Bone marrow (tissue), 2 donors: ENCODE measurements at regions not wholly inside any gene's neighbourhood (a gene's known extent, or its start where the extent isn't known, plus 50 kb on each side); places are given as distances from the start of the nearest gene placed in this dataset.

ENCODE experiments used
- DNase-seq, 2 donors: peaks; one replicate each; lab custom pipeline; 2025; lab: John Stamatoyannopoulos, UW

DNA sequence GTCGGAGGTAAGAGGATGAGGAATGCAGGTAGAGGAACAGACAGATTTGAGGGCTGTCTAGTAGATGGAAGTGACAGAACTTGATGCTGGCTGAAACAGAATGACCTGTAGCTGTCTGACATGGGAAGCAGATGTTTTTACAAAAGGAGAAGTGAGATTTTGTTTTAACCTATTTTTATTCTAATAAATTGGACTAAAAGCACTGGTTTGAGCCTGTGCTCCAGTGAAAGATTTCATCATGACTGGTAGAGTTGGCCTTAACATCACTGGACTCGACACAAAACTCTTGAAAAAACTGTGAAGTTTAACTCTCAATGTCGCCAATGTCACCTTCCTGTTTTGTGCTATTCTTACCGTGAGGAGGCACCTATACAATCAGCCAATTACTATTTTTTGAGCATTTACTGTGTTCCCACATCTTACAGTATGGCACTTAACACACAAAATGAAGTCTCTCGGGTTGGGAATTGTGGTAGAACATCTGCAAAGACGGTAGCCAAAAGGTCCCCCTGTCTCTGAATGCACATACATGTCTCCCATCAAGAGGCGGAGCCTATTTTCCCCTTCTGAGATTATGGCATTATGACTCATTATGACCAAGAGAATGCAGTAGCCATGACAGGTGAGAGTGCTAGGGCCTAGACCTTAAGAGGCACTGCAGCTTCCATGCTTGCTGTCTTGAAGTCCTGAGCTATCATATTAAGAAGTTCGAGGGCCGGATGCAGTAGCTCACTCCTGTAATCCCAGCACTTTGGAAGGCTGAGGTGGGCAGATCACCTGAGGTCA, 93.2 kb downstream of the FOXF2 start:
- no peak for DNase-seq

DNA sequence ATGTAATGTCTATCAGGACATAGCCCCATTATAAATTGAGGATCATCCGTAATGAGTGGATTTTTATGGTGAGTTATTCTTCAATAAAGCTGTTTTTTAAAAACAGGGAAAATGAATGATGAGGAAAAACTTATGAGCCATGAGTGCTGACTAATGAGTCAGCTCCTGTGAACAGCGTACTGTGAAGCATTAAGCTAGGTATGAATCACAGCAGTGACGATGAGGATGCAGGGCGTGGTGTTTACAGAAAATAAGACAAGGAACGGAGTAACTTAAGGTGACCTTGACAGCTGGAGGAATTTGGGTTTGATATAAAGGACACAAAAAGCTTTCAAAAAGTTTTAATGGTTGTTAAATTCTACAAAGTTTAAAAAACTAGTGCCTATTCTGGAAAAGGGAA, 96.3 kb downstream of the FOXF2 start:
- no peak for DNase-seq

DNA sequence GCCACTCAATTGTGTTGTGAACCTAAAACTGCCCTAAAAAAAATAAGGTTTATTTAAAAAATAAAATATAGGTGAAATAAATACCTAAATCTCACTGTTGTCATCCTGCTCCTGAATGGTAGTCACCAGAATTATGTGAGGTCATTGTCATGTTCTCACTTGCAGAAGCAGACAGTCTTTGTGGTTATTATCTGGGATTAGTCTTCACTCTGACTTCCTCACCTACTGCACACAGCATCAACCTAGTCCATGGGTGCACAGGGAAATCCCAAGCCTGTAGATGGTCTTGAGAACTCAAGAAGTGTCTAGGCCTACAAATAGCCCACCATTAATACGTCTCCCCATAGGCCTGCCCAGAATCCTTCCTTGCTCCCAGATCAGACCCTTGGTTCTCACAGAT, 97.0 kb downstream of the FOXF2 start:
- DNase-seq, result no peak

DNA sequence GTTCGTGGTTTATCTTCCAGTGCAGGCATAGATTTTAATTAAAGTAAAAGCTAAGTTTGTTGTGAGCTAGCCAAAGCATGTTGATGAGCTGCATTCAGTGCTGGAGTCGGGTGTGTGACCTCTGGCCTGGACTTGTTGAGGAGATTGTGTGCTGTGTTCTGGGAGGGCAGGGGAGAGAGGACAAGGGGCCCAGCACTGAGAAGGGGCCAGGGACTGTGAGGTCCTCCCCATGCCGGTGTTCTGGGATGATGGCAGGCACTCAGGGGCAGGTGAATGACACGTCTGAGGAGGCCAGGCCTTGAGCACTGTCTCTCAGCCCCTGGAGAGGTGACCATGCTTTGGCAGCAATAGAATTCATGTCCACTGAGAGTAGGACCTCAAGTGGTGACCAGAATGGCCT, 97.9 kb downstream of the FOXF2 start:
- DNase-seq, result no peak

DNA sequence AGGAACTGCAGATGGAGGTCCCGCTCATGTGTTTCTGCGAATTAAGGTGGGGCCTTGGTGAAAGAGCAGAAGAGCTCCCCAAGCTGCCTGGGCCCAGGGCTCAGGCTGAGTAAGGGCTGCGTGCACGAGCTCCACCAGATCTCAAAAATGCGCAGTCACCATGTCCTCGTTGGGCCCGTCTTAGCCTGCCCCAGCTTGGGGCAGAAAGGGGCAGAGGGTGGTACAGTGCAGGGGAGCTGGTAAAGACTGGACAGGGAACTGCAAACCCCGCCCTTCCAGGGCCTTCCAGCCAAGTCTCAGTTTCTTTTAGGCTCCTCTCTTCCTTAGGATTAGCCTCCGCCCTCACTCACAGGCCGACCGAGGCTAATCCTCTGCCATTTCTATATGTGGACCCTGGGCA, 101.6 kb downstream of the FOXF2 start:
- no peak for DNase-seq

DNA sequence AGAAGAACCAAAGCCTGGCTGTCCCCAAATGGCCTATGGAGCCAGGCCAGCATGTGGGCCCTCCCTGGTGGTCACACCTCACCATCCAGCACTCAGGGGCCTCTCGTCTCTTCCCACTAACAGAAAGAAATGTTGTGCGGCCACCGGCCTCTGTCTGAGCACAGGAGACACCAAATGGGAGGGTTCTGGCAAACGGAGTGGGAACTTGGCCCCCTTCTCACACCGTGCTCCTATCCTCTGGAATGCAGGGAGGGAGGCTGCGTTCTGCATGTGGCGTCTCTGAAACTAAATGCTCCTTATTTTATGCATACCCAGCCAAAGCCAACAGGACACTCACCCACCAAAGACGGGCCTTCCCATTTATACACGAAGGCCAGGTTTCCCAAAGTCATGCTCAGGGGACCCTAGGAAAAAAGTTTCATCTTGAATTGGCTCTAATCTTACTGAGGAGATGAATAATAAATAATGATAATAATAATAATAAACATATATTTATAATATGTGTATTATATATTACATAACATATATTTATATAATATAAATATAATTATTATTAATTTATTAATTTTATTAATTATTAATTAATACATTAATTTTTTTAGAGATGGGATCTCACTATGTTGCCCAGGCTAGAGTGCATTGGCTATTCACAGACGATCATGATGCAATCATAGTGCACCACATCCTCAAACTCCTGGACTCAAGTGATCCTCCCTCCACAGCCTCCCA, 102.4 kb downstream of the FOXF2 start:
- DNase-seq, result no peak

DNA sequence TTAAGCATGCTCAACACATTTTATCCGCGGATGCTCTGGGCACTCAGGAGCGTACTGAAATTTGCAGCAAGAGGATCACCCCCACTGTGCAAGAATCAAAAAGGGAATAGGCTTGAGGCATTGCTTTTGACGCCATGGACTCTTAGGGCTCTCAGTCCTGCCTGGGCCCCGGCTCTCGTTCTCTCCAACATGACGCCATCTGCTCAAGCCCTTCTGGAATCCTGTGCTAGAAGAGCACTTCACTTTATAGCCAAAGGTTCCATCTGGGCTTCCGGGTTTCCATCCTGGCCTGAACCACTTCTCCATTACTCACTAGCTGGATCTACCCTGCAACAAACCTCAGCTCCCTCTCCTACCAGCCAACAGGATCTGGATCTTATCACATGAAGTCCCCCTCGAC, 105.3 kb downstream of the FOXF2 start:
- DNase-seq, result no peak

DNA sequence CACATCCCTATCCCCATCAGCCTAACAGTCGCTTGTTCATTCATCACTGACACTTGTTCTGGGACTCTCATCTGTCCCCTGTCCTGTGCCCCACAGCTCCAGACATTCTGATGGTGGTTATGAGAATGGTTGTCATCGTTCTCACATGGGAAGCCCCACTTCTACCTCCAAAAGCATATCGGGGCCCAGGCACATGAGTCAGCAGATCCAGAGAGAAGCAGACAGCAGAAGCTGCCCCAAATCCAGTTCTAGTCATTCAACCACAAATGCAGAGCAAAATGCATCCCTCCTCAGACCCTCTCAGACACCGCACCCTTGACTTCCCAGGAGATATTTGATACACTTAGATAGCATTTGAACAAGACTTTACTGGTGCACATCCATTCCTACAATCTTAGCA, 106.0 kb downstream of the FOXF2 start:
- DNase-seq, result no peak

DNA sequence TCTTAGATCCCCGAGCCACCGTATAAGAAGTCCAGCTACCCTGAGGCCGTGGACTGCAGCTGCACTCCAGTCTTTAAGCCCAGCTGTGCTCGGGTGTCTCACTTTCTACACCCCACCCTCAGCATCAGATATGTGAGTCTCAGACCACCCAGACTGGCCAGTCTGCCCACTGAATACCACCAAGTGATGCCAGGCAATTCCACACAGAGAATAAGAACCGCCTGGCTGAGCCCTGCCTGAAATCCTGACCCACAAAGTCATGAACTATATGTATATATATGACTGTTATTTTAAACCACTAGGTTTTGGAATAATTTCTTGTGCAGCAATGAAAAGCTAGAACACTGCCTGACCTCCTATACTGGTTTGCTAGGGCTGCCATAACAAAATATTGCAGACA, 106.7 kb downstream of the FOXF2 start:
- no peak for DNase-seq

DNA sequence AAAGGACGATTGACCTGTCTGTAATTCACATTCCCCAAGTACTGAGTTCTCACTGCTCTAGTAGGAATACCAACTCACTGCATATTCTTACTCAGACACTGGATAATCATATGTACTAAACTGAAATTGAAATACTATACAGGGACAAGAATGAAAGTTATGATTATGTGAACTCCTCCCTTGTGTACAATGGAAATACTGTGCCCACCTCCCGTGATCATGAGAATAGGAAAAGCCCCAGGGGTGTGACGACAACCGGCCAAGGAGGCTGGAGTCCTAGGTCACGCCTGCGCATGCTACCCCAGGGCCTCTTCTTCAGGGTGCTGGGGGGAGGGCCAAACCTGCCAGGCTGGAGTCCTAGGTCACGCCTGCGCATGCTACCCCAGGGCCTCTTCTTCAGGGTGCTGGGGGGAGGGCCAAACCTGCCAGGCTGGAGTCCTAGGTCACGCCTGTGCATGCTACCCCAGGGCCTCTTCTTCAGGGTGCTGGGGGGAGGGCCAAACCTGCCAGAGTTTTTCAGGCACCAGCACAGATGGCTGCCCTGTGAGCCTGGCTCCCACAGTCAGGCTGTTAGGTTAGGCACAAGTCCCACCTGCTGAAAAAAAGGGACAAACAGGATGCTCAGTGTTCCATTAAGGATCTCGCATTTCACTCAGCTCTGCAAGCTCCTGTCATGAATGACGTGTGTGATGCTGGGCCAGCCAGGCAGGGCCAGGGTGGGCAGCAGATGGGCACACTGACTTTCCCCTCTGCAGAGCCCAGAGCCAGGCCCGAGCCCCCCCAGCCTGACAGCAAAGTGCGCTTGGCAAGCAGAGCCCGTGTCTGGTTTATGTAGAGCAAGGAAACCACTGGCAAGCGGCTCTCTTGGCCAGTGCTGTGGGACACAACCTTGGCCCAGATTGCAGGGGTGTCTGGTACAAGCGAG, 107.7 kb downstream of the FOXF2 start:
- no peak for DNase-seq

DNA sequence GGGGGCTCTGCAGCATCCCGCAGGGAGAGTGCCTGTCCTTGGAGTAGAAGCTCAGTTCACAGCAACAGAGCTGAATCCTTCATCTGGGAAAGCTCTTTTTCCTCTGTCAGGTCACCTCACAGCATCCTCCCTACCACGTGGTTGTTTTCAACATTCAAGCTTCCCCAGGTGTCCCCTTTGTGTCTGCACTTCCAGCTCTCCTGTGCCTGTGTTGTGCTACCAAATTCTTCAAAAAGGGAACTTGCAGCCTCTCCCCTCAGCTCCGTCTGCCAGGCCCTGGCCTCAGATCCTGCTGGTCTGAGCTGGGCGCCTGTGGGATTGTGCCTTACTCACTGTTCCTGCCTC, 108.4 kb downstream of the FOXF2 start:
- no peak for DNase-seq

DNA sequence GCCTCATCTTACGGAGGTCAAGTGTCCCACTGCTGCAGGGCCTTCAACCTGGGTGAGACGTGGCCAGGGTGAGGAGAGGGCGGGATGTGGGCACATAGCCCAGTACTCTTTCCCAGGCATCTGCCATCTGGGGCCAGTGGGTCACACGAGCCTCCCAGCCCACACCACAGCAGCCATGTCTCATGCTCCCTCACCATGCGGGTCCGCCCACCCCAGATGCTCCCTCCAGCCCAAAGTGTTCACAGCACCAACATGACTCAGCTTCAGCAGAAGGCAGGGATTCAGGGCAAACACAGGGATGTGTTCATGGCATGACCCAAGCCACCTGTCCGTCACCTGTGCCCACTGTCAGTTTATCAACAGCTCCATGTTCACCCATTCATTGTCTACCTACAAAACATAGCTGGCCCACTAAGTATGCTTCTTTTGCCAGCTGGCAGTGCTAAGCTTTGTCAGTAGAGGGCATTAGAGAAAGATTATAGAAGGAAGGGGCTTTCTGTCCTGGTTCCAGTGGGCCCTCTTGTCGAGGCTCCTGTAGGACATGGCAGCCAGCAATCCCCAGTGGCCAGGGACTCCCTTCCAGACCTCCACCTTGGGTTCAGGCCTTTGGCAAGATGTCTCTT, 109.2 kb downstream of the FOXF2 start:
- DNase-seq, result no peak

DNA sequence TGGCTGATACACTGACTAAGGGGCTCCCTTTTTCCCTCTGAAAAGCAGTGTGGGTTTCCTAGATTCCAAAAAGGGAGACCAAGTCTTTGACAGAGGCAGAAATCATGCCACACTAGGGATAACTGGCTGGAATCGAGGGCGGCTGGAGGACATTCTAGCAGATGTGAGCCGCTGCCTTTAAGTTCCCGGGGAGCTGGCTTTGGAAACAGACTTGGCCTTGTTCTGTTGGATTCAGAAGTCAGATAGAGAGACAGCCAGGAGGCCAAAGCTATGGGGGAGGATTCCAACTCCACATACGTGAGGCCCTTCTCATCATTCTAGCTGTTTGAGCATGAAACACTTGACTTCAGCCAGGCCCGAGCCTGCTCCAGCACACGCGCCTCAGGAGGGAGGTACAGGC, 109.9 kb upstream of the FOXC1 start:
- no peak for DNase-seq

DNA sequence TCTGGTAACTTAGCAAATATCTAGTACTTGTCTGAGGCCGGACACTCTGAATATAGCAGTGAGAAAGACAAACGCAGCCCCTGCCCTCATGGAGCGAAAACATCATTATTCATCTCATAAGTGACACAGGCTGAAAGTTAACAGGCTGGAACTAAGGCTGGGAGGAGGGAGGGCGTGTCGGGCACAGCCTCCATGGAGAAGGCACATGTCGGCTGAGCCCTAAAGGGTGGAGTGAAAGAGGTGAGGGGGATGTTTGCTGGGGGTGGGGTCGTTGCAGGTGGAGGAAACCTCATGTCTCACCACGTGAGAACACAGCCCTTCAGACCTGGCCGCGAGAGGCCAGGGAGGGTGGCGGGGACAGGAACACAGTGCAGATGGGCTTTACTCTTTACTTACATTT, 108.8 kb upstream of the FOXC1 start:
- DNase-seq, result no peak

DNA sequence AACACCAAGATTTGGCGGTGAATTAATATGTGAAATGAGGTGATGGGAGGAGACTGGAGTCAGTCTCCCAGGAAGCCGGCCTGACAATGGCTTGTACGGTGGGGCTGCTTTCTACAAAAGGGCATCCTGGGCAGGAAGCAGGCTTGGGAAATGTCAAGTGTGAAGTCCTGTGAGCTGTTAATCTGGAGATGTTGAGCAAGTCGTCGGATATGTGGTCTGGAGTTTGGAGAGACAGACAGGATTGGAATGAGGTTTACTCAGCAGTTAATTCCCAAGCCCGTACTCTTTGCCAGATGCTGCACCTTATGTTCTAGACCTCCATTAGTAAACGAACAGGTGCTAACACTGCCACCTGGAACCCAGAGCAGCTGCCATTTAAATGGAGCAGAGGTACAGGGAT, 107.7 kb upstream of the FOXC1 start:
- DNase-seq, result no peak

DNA sequence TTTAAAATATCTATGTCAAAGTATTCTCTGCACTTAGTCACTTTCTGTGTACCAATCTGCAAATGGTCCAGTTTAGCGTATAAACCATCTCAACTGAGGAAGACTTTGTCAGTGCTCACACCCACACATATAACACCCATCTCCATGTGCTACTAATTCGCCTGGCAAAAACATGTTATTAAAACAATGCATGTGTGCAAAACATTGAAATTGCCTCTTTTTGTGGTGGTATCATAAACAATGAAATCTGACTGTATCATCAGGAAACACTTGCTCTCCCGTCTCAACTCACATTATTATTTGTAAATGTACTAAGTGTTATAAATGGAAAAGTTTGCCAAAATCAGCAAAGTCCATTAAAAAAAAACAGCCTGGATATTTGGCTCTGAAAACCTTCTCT, 105.9 kb upstream of the FOXC1 start:
- DNase-seq, result no peak

DNA sequence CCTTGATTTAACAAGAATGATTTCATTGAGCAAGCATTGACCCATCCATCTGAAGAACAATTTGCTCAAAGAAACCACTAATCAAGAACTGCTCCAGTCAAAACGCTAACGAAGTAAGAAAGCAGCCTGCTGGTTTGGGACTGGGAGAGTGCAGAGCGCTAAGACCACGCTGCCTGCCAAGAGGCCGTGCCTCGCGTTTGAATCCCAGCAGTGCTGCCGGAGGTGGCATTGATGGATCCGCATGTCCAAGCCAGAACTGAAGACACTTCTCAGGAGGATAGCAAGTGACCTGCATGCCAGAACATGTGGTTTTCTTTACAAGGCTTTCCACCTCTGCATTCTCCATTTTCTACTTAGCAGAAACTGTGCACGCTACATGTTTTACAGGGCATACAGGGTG, 105.2 kb upstream of the FOXC1 start:
- DNase-seq, result no peak

DNA sequence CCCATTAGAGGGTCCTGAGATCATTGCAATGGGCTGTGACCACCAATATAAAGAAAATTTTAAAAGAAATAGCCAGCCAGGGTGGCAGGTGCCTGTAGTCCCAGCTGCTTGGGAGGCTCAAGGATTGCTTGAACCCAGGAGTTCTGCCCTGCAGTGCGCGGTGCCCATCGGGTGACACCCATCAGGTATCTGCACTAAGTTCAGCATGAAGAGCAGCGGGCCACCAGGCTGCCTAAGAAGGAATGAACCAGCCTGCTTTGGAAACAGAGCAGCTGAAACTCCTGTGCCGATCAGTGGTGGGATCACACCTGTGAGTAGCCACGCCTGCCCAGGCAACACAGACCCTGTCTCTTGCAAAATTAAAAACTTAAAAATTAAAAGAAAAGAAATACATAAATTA, 102.5 kb upstream of the FOXC1 start:
- no peak for DNase-seq

DNA sequence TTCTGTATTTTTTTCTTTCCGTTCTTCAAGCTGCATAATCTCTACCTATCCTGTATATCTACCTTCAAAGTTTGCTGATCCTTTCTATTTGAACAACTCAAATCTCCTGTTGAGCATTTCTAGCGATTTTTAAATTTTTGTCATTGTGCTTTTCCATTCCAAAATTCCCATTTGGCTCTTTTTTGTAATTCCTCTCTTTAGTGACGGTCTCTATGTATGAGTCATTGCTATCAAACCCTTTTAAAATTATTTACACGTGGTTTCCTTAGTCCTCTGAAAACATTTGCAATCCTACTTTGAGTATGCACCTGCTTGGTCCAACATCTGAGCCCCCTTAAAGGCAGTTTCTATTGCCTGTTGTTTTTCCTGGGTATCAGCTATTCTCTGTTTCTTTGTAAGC, 100.5 kb upstream of the FOXC1 start:
- no peak for DNase-seq

DNA sequence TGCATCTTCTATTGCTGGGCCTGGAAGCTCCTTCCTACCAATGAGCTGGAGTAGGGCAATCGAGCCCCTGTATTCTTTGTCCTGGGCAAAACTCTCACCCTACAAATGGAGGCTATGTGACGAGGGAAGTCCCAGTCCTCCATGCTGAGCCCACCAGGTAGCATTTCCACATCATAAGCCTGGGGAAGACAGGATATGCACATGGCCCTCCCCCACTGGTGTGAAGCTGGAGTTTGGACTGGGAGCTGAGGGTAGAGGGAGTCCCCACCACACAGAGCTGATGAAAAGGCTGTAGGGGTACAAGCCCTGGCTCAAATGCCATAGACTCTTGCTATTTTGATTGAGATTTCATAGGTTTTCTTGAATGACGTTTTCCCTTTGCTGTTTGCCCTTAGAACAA, 99.5 kb upstream of the FOXC1 start:
- no peak for DNase-seq

DNA sequence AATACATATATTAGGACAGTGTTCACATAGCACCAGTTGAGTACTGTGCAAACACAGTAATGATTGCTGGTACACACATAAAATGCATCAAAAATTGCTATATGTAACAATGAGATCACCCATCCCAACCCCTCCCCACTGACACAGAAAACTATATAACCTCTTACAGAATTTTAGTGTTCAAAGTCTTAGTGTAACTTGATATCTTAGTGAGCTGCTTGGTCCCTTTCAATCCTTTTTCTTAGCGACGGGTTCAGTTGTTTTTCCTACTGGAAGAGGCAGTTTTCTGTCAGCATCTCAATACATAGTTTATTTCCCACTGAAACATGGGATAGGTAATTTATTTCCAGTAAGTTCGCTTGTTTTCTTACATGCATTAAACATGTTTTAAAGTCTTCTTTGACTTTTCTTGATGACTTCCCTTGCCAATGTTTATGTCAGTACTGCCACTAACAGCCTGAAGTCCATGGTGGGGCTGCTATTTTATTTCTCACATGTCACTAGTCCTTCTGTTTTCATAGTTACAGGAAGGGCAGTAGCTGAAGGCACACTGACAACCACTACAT, 96.4 kb upstream of the FOXC1 start:
- DNase-seq, result no peak

DNA sequence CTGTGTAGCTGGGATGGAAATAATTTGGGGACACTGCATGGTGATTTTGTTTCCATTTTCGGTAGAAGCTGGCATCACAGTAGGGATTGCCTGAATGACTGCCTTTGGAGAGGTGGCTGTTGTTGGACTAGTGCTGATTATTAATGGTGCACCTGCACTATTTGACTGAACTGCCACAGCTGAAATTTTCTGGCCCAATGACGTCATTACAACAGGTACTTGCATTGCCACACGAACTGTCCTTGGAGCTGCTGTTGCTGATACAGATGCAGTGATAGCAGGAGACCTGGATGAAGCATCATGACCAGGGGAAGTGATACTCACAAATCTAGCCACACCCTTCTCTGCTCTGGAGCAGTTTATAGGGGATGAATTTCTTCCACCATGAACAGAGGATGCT, 95.6 kb upstream of the FOXC1 start:
- no peak for DNase-seq
